Skeletal muscle tissue (tissue), 3 donors: ENCODE measurements at regions not wholly inside any gene's neighbourhood (a gene's known extent, or its start where the extent isn't known, plus 50 kb on each side); places are given as distances from the start of the nearest gene placed in this dataset.

ENCODE experiments used
- H3K27ac ChIP-seq: one replicate; pipeline ENCODE4 v1.7.0; 2013; ENCODE audit warnings: mild to moderate bottlenecking, low read depth, low read length, inconsistent platforms
- H3K27me3 ChIP-seq, 3 donors: one replicate each; pipeline ENCODE4 v1.7.0; 2013; ENCODE audit warnings: low read length in 3 of 3; ENCODE audit not compliant: control insufficient read depth in 3 of 3, insufficient read depth in 3 of 3
- H3K36me3 ChIP-seq, 3 donors: one replicate each; pipeline ENCODE4 v1.7.0; 2013; ENCODE audit warnings: low read length in 3 of 3; ENCODE audit not compliant: control insufficient read depth in 3 of 3, insufficient read depth in 3 of 3
- H3K4me1 ChIP-seq, 3 donors: one replicate each; pipeline ENCODE4 v1.7.0; 2013; ENCODE audit warnings: low read length in 3 of 3, mild to moderate bottlenecking in 3 of 3; ENCODE audit not compliant: control insufficient read depth in 3 of 3, insufficient read depth in 3 of 3
- H3K4me3 ChIP-seq, 3 donors: one replicate each; pipeline ENCODE4 v1.7.0; 2013; ENCODE audit warnings: low read length in 3 of 3
- H3K9ac ChIP-seq, 3 donors: one replicate each; pipeline ENCODE4 v1.7.0; 2013; ENCODE audit warnings: low read length in 3 of 3, mild to moderate bottlenecking in 3 of 3, moderate library complexity in 2 of 3, low read depth in 1 of 3
- H3K9me3 ChIP-seq, 3 donors: one replicate each; pipeline ENCODE4 v1.7.0; 2013; ENCODE audit warnings: low read length in 3 of 3; ENCODE audit not compliant: control insufficient read depth in 3 of 3
- donor health status: Osteomylitis.

DNA sequence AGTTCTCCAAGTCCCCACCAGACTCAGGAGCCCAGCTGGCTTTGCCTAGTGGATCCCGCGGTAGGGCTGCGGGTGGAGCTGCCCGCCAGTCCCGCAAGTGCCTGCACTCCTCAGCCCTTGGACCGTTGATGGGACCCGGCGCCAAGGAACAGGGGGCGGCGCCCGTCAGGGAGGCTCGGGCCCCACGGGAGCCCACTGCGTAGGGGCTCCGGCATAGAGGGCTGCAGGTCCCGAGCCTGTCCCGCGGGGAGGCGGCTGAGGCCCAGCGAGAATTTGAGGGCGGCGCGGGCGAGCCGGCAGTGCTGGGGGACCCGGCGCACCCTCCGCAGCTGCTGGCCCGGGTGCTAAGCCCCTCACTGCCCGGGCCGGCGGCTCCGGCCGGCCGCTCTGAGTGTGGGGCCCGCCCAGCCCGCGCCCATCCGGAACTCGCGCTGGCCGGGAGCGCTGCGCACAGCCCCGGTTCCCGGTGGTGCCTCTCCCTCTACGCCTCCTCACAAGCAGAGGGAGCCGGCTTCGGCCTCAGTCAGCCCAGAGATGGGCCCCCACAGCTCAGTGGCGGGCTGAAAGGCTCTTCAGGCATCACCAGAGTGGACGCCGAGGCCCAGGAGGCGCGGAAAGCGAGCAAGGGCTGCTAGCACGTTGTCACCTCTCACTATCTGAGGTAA lies 452.4 kb upstream of the LRFN5 start:
- H3K27me3 ChIP-seq, result no peaks in the 10 kb centered on the region
- no peak overlapping the region for H3K4me3 ChIP-seq
- H3K27ac ChIP-seq, result no peak overlapping the region
- H3K36me3 ChIP-seq, result no peaks in the 10 kb centered on the region
- no peak overlapping the region for H3K9ac ChIP-seq
- no peaks in the 10 kb centered on the region for H3K4me1 ChIP-seq
- H3K9me3 ChIP-seq, result no peaks in the 10 kb centered on the region

DNA sequence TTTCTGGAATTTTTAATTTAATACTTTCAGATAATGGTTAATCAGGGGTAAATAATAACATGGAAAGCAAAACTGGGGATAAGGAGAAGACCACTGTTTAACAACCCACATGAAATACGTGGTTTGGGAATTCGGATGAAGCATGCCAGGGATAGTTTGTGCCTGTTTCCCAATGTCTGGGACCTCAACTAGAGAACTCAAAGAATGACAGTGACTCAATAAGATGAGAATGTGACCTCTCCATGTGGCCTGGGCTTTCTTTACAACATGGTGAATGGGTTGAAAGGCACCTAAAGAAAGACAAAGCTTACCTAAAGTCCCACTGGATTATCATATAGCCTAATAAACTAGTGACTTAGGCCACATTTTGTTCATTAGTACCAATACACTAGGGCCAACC lies 460.3 kb upstream of the LRFN5 start:
- H3K9ac ChIP-seq, result no peak overlapping the region
- no peak overlapping the region for H3K4me3 ChIP-seq
- no peaks in the 10 kb centered on the region for H3K4me1 ChIP-seq
- H3K36me3 ChIP-seq, result no peaks in the 10 kb centered on the region
- H3K9me3 ChIP-seq, result peaks cover 0 to 2% (median 0%) of the 10 kb centered on the region in 3 donors
- H3K27ac ChIP-seq, result no peak overlapping the region
- no peaks in the 10 kb centered on the region for H3K27me3 ChIP-seq

DNA sequence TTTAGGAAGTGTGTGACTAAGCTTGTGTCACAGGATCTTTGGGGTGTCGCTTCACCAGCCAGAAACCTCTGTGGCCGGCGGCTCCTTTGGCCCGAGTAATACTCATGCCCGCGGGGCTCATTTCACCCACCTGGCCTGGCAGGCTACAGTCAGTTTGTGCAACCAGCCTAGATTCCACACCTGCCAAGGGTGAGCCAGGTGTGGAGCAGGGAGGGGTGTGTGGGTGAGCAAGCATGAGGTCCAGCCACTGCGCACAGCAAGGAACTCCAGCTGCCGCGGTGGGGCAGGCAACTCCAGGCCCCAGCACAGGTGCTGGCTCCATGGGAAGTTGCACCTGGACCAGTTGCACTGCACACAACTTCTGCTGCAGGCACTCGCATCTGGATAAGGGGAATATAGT lies 462.3 kb upstream of the LRFN5 start:
- Histone ChIP-seq H3K27me3 (no peaks in the 10 kb centered on the region), H3K36me3 (no peaks in the 10 kb centered on the region), H3K9ac (no peak overlapping the region), H3K27ac (no peak overlapping the region), H3K9me3 (peaks cover 0 to 2% (median 0%) of the 10 kb centered on the region in 3 donors), H3K4me1 (no peaks in the 10 kb centered on the region), H3K4me3 (no peak overlapping the region)

DNA sequence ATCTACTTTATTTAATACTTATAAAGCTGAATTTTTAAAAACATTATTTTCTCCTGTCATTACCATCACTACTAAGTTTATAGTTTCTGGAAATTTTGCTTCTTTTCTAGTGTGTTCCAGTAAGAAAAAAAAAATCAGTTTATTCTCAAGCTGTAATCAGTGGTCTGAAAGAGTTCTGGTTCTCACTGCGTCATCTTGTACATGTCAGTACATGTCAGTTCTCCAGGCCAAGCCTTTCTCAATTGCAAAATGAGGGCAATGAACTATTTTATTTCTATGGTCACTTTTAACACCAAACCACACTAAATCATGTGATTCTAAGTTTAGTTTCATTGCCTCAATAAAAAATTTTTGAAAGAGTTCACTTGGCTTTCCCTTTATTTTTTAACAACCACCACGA lies 468.9 kb upstream of the LRFN5 start:
- Histone ChIP-seq H3K27me3 (no peaks in the 10 kb centered on the region), H3K27ac (no peak overlapping the region), H3K9me3 (no peaks in the 10 kb centered on the region), H3K4me1 (no peaks in the 10 kb centered on the region), H3K4me3 (no peak overlapping the region), H3K9ac (no peak overlapping the region), H3K36me3 (no peaks in the 10 kb centered on the region)

DNA sequence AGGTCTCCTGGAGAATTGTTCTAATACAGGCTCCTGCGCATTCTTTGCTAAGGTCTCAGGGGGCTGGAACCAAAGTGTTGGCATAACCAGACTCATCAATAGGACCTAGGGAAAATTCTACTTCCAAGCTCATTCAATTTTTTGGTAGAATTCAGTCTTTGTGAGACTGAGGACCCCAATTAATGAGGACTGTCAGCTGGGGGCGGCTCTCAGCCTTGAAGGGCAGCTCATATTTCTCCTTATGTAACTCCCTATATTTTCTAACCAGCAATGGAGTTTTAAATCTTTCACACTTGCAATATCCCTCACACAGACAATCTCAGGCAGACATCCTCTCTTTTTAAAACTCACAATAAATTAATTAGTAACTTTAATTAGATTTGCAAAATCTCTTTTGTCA lies 476.4 kb upstream of the LRFN5 start:
- no peaks in the 10 kb centered on the region for H3K4me1 ChIP-seq
- no peak overlapping the region for H3K4me3 ChIP-seq
- no peak overlapping the region for H3K27ac ChIP-seq
- no peaks in the 10 kb centered on the region for H3K27me3 ChIP-seq
- H3K9ac ChIP-seq, result no peak overlapping the region
- no peaks in the 10 kb centered on the region for H3K9me3 ChIP-seq
- no peaks in the 10 kb centered on the region for H3K36me3 ChIP-seq

DNA sequence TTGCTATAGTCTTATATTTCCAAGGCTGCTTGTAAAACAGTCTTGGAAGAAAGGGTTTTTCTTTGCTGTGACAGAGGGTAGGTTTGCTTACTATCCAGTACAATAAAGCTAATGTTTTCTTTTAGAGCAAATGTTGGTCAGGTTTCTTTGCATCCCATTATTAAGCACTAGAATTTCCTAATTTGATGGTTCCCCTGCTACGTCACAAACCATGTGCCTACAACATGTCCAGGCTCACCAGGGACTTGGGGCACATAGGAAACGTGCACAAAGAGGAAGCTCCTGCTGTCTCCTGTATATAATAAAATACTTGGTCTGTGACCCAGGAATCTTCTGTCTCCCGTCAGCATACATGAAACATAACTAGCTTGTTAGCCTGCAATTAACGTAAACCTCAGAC lies 486.3 kb upstream of the LRFN5 start:
- H3K4me1 ChIP-seq, result no peaks in the 10 kb centered on the region
- H3K27ac ChIP-seq, result no peak overlapping the region

DNA sequence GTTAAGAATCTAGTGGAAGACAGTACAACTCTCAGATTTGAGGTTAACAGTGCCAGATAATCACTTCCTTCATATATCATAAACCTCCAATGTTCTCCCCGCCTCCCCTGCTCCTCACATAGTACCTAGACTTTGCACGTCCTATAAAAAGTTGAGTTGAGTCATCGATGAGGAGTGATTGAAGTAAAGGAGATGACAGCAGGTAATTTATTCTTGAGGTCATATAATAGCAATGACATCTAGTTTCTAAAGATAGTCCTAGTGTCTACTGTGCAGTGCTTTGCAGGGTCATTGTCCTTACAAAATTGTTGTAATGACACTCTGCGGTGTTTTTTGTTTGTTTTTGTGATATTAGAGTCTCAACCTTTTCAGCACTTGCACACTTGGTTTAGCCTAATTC lies 510.5 kb upstream of the LRFN5 start:
- no peaks in the 10 kb centered on the region for H3K4me1 ChIP-seq
- no peak overlapping the region for H3K4me3 ChIP-seq
- H3K27ac ChIP-seq, result no peak overlapping the region
- no peaks in the 10 kb centered on the region for H3K36me3 ChIP-seq
- no peaks in the 10 kb centered on the region for H3K9me3 ChIP-seq
- H3K27me3 ChIP-seq, result no peaks in the 10 kb centered on the region
- H3K9ac ChIP-seq, result no peak overlapping the region

More for the DNA sequence above, 486.3 kb upstream of the LRFN5 start:
- Histone ChIP-seq H3K36me3 (no peaks in the 10 kb centered on the region), H3K9me3 (peaks cover 0 to 3% (median 0%) of the 10 kb centered on the region in 3 donors), H3K4me3 (no peak overlapping the region), H3K9ac (no peak overlapping the region), H3K27me3 (no peaks in the 10 kb centered on the region)

DNA sequence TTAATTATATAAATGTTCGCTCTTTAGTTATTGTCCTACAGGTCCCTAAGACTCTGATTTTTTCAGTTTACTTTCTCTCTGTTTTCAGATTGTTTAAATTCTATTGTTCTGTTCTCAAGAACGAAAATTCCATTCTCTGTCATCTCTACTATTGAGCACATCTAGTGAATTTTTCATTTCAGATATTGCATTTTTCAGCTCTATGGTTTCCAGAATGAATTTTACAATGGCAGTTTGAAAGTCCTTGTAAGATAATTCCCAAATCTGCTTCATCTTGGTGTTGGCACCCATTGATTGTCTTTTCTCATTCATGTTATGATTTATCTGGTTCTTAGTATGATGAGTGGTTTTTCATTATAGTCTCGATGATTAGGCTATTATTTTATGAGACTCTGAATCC lies 519.6 kb upstream of the LRFN5 start:
- Histone ChIP-seq H3K4me1 (no peaks in the 10 kb centered on the region), H3K36me3 (no peaks in the 10 kb centered on the region), H3K27me3 (no peaks in the 10 kb centered on the region), H3K9ac (no peak overlapping the region), H3K9me3 (peaks cover 0 to 3% (median 0%) of the 10 kb centered on the region in 3 donors), H3K27ac (no peak overlapping the region), H3K4me3 (no peak overlapping the region)

DNA sequence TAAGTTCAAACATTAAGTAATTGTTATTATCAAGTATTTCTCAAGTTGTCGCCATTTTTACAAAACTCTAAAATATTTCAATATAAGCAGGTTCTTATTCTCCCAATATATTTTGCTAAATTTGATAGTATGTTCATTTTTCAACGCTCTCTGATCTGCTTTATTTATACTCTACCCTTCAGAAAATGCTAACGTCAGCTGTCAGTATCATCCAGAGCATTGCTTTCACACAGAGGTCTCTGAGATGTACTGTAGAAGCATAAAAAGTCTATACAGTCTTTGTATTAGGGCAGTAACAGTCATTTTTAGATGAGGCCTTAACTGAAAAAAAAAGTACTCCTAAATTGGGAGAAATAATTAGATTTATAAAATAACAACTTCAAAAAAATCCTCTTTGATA lies 533.1 kb upstream of the LRFN5 start:
- Histone ChIP-seq H3K4me3 (no peak overlapping the region), H3K4me1 (no peaks in the 10 kb centered on the region), H3K9me3 (no peaks in the 10 kb centered on the region), H3K27me3 (no peaks in the 10 kb centered on the region), H3K27ac (no peak overlapping the region), H3K36me3 (no peaks in the 10 kb centered on the region), H3K9ac (no peak overlapping the region)

DNA sequence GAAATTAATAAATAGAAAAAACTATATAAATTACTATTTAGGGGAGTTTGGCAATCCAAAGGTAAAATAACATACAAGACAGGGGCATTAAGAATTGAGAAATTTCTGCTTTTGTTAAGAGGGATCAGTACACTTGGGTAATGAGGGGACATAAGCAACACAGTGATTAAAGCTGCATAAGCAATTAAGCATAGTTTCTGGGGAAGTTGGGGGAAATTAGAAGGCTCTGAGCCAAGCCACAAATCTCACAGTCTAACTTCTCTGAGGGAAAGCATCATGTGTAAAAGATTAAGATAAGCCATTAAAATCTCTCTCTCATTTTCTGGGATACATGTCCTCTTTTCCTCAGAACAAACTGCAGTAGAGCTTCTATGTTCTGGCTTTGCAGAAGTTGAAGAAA lies 533.9 kb upstream of the LRFN5 start:
- Histone ChIP-seq H3K27me3 (no peaks in the 10 kb centered on the region), H3K9me3 (no peaks in the 10 kb centered on the region), H3K4me3 (no peak overlapping the region), H3K36me3 (no peaks in the 10 kb centered on the region), H3K27ac (no peak overlapping the region), H3K4me1 (no peaks in the 10 kb centered on the region), H3K9ac (no peak overlapping the region)
